IMR-90 (cell line): ENCODE measurements at regions not wholly inside any gene's neighbourhood (a gene's known extent, or its start where the extent isn't known, plus 50 kb on each side); places are given as distances from the start of the nearest gene placed in this dataset.

Experiments
- ATAC-seq: fragments of 200-7000 bp; cut with Tn5 transposase; 2 replicates; pipeline ENCODE4 v1.9.1; 2020; ENCODE audit warnings: low read depth, mild to moderate bottlenecking, moderate library complexity
- BruUV-seq: library from RNA; stranded (reverse); fragments of 400-500 nt; replicated peaks from 2 replicates; lab custom pipeline; 2021; lab: Mats Ljungman, UMichigan
- CTCF ChIA-PET: fragments of 300-600 bp; formaldehyde crosslinking; extraction: SDS; loops from one replicate; lab custom pipeline; 2021; ENCODE audit warnings: antibody characterized with exemption; lab: Yijun Ruan, JAX
- POLR2A ChIA-PET: fragments of 300-600 bp; sonication (Branson Sonifier 250); formaldehyde crosslinking; loops from one replicate; lab custom pipeline; 2022; ENCODE audit warnings: antibody characterized with exemption; ENCODE audit not compliant: unreplicated experiment; lab: Charles Lee
- DNase-seq: peaks from one replicate; pipeline ENCODE4 v3.0.0; 2013
- H2AFZ ChIP-seq: replicated peaks from 2 replicates; pipeline ENCODE3; 2013; ENCODE audit warnings: low read length, mild to moderate bottlenecking; ENCODE audit not compliant: poor library complexity
- H2AK5ac ChIP-seq: 2 replicates; pipeline ENCODE4 v1.6.1; 2013; ENCODE audit warnings: low read depth, low read length, inconsistent platforms
- H2AK9ac ChIP-seq: replicated peaks from 2 replicates; pipeline ENCODE3; 2013; ENCODE audit warnings: mild to moderate bottlenecking, low read depth, low read length, moderate library complexity; ENCODE audit not compliant: poor library complexity
- H2BK120ac ChIP-seq: 2 replicates; pipeline ENCODE4 v1.6.1; 2013; ENCODE audit warnings: low read depth, low read length, inconsistent platforms
- H2BK15ac ChIP-seq: 3 replicates; pipeline ENCODE4 v1.6.1; 2013; ENCODE audit warnings: low read depth, low read length, inconsistent platforms
- H2BK20ac ChIP-seq: 2 replicates; pipeline ENCODE4 v1.6.1; 2013; ENCODE audit warnings: low read depth, mild to moderate bottlenecking, inconsistent platforms, low read length, moderate library complexity
- H2BK5ac ChIP-seq: 2 replicates; pipeline ENCODE4 v1.6.1; 2013; ENCODE audit warnings: mild to moderate bottlenecking, low read depth, low read length, inconsistent platforms; ENCODE audit not compliant: poor library complexity, severe bottlenecking
- H3K14ac ChIP-seq: replicated peaks from 2 replicates; pipeline ENCODE4 v1.6.1; 2013; ENCODE audit warnings: low read depth, low read length, inconsistent platforms
- H3K18ac ChIP-seq: 2 replicates; pipeline ENCODE4 v1.6.1; 2013; ENCODE audit warnings: low read depth, low read length, control low read depth
- H3K23ac ChIP-seq: 2 replicates; pipeline ENCODE4 v1.6.1; 2013; ENCODE audit warnings: low read depth, low read length, inconsistent platforms
- H3K27ac ChIP-seq: 2 replicates; pipeline ENCODE4 v1.5.1; 2013; ENCODE audit warnings: mild to moderate bottlenecking, control low read depth, low read length; ENCODE audit not compliant: insufficient read depth
- H3K27me3 ChIP-seq: 2 replicates; pipeline ENCODE4 v1.6.1; 2013; ENCODE audit warnings: low read length; ENCODE audit not compliant: control insufficient read depth, insufficient read depth
- H3K36me3 ChIP-seq: 2 replicates; pipeline ENCODE4 v1.6.1; 2013; ENCODE audit warnings: low read length, mixed read lengths; ENCODE audit not compliant: control insufficient read depth, insufficient read depth
- H3K4ac ChIP-seq: 2 replicates; pipeline ENCODE4 v1.6.1; 2013; ENCODE audit warnings: low read depth, low read length, inconsistent platforms
- H3K4me1 ChIP-seq: 2 replicates; pipeline ENCODE4 v1.6.1; 2013; ENCODE audit warnings: low read length, mixed read lengths; ENCODE audit not compliant: control insufficient read depth, insufficient read depth
- H3K4me2 ChIP-seq: 2 replicates; pipeline ENCODE4 v1.6.1; 2013; ENCODE audit warnings: low read depth, mild to moderate bottlenecking, control low read depth, low read length, moderate library complexity
- H3K4me3 ChIP-seq: 2 replicates; pipeline ENCODE4 v1.5.1; 2013; ENCODE audit warnings: low read depth, mild to moderate bottlenecking, control low read depth, low read length, moderate library complexity; ENCODE audit not compliant: insufficient read depth
- H3K56ac ChIP-seq: 2 replicates; pipeline ENCODE4 v1.6.1; 2013; ENCODE audit warnings: low read length, inconsistent platforms; ENCODE audit not compliant: insufficient read depth; ENCODE audit errors: extremely low read depth
- H3K79me1 ChIP-seq, 2 experiments: 2 replicates each; pipeline ENCODE4 v1.6.1; 2013; ENCODE audit warnings: low read length in 2 of 2, inconsistent platforms in 1 of 2, low read depth in 1 of 2
- H3K9ac ChIP-seq: 2 replicates; pipeline ENCODE4 v1.6.1; 2013; ENCODE audit warnings: low read depth, low read length, control low read depth
- H3K9me1 ChIP-seq: 2 replicates; pipeline ENCODE4 v1.6.1; 2013; ENCODE audit warnings: low read length, inconsistent platforms; ENCODE audit not compliant: insufficient read depth
- H3K9me3 ChIP-seq: 2 replicates; pipeline ENCODE4 v1.6.1; 2013; ENCODE audit warnings: low read length; ENCODE audit not compliant: control insufficient read depth, insufficient read depth
- H4K20me1 ChIP-seq: 2 replicates; pipeline ENCODE4 v1.6.1; 2013; ENCODE audit warnings: low read length, inconsistent platforms; ENCODE audit not compliant: insufficient read depth
- H4K5ac ChIP-seq: 2 replicates; pipeline ENCODE4 v1.6.1; 2013; ENCODE audit warnings: mild to moderate bottlenecking, low read depth, low read length, control low read depth
- H4K8ac ChIP-seq, 2 experiments: 2 replicates each; pipeline ENCODE4 v1.6.1; 2013; ENCODE audit warnings: low read depth in 2 of 2, low read length in 2 of 2, control low read depth in 1 of 2, inconsistent platforms in 1 of 2
- H4K91ac ChIP-seq: 2 replicates; pipeline ENCODE4 v1.6.1; 2013; ENCODE audit warnings: low read depth, low read length, inconsistent platforms; ENCODE audit not compliant: insufficient read depth
- BHLHE40 ChIP-seq: fragments of 150-350 bp; IDR thresholded peaks from 2 replicates; pipeline ENCODE4 v1.6.1; 2016; ENCODE audit warnings: mild to moderate bottlenecking, low read depth, low read length
- CEBPB ChIP-seq: IDR thresholded peaks from 2 replicates; pipeline ENCODE4 v1.6.1; 2012; ENCODE audit warnings: low read depth, low read length, improper control_type of control experiment
- CHD1 ChIP-seq: IDR thresholded peaks from 2 replicates; pipeline ENCODE4 v1.6.1; 2012; ENCODE audit warnings: low read depth, low read length, improper control_type of control experiment
- FOS ChIP-seq: fragments of 150-350 bp; IDR thresholded peaks from 2 replicates; pipeline ENCODE4 v1.6.1; 2016; ENCODE audit warnings: low read depth, low read length
- MAFK ChIP-seq: IDR thresholded peaks from 2 replicates; pipeline ENCODE4 v1.6.1; 2012; ENCODE audit warnings: low read depth, low read length, improper control_type of control experiment
- MAZ ChIP-seq: IDR thresholded peaks from 2 replicates; pipeline ENCODE4 v1.6.1; 2012; ENCODE audit warnings: low read depth, mild to moderate bottlenecking, low read length, improper control_type of control experiment, moderate library complexity, borderline replicate concordance
- MXI1 ChIP-seq: IDR thresholded peaks from 2 replicates; pipeline ENCODE4 v1.6.1; 2012; ENCODE audit warnings: low read depth, mild to moderate bottlenecking, low read length, moderate library complexity, borderline replicate concordance
- NFE2L2 ChIP-seq: fragments of 150-350 bp; IDR thresholded peaks from 2 replicates; pipeline ENCODE4 v1.6.1; 2016; ENCODE audit warnings: low read depth, mild to moderate bottlenecking, low read length
- POLR2A ChIP-seq: IDR thresholded peaks from 2 replicates; pipeline ENCODE4 v1.6.1; 2012; ENCODE audit warnings: mild to moderate bottlenecking, low read depth, low read length
- RAD21 ChIP-seq: IDR thresholded peaks from 2 replicates; pipeline ENCODE4 v1.6.1; 2012; ENCODE audit warnings: low read length, improper control_type of control experiment
- RCOR1 ChIP-seq: IDR thresholded peaks from 2 replicates; pipeline ENCODE4 v1.6.1; 2012; ENCODE audit warnings: mild to moderate bottlenecking, low read length, improper control_type of control experiment; ENCODE audit not compliant: insufficient replicate concordance
- RFX5 ChIP-seq: IDR thresholded peaks from 2 replicates; pipeline ENCODE4 v1.8.0; 2012; ENCODE audit warnings: low read depth, mild to moderate bottlenecking, low read length, moderate library complexity
- SMC3 ChIP-seq: fragments of 150-350 bp; IDR thresholded peaks from 2 replicates; pipeline ENCODE4 v1.6.1; 2016; ENCODE audit warnings: low read depth, mild to moderate bottlenecking, antibody characterized with exemption, low read length, moderate library complexity
- WGBS, 2 experiments: methylation state at CpG; one replicate each; pipeline versions ENCODE4 v1.1.5 to v1.1.7; 2013; ENCODE audit warnings: missing lambda C conversion rate in 2 of 2; ENCODE audit not compliant: insufficient read length in 1 of 2; ENCODE audit errors: extremely low coverage in 2 of 2; 5-methylcytosine and 5-hydroxymethylcytosine counted together
- dilution Hi-C: fragments of 300-500 bp; cut with HindIII; formaldehyde crosslinking; loops from one replicate; pipeline ENCODE4 v1.14.3; 2018; ENCODE audit warnings: low sequenced_read_pairs; ENCODE audit not compliant: unreplicated experiment
- in situ Hi-C: fragments of 300-500 bp; cut with MboI; formaldehyde crosslinking; loops from 3 replicates; pipeline ENCODE4 v1.14.3; 2019; ENCODE audit warnings: low sequenced_read_pairs, inconsistent platforms, mixed read lengths
- intact Hi-C: fragments of 100-400 bp; cut with micrococcal nuclease; formaldehyde crosslinking; loops from 2 replicates; pipeline ENCODE4 v1.10.0; 2022
- TF ChIP-seq, protein P1 (sequence below): fragments of 150-350 bp; IDR thresholded peaks from 2 replicates; pipeline ENCODE4 v1.6.1; 2016; ENCODE audit warnings: low read depth, mild to moderate bottlenecking, low read length, moderate library complexity, borderline replicate concordance
- TF ChIP-seq, protein P2 (sequence below): fragments of 150-350 bp; IDR thresholded peaks from 2 replicates; pipeline ENCODE4 v1.6.1; 2017; ENCODE audit warnings: mild to moderate bottlenecking, antibody characterized with exemption, low read length, low read depth
- TF ChIP-seq, protein P3 (sequence below): conservative IDR thresholded peaks from 2 replicates; pipeline ENCODE4 v1.5.1; 2012; ENCODE audit warnings: mild to moderate bottlenecking, low read depth, low read length, improper control_type of control experiment

DNA sequence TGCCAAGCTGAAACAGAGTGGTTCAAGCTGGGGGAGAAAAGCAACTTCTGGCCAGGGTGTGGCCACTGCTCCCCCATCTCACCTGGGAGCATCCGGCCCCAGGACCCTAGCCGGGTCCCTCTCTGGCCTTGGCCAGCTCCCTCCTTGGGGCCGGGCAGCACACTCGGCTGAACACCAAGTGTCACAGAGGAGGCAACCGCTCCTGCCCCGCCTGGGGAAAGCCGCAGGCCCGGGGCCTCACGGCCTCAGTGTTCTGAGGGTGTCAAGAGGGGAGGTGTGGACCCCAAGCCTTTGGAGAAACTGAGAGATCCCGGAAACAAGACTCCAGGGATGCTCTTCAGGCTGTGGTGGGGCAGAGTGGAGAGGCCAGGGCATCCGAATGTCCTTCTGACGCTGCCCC is 88.4 kb downstream of the ENGASE start:
- H3K9ac ChIP-seq: no peak overlapping the region
- H3K14ac ChIP-seq: no peak overlapping the region
- H2BK5ac ChIP-seq: no peak overlapping the region
- no peak overlapping the region for H2AFZ ChIP-seq
- H2BK120ac ChIP-seq: no peak overlapping the region
- TF ChIP-seq CEBPB (no peak), BHLHE40 (no peak), FOS (no peak), MAZ (no peak), MXI1 (no peak), SMC3 (no peak), NFE2L2 (no peak), RAD21 (no peak), RCOR1 (no peak), MAFK (no peak), RFX5 (no peak), POLR2A (no peak), CHD1 (no peak)
- TF ChIP-seq, protein P1, sequence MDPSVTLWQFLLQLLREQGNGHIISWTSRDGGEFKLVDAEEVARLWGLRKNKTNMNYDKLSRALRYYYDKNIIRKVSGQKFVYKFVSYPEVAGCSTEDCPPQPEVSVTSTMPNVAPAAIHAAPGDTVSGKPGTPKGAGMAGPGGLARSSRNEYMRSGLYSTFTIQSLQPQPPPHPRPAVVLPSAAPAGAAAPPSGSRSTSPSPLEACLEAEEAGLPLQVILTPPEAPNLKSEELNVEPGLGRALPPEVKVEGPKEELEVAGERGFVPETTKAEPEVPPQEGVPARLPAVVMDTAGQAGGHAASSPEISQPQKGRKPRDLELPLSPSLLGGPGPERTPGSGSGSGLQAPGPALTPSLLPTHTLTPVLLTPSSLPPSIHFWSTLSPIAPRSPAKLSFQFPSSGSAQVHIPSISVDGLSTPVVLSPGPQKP: no peak
- TF ChIP-seq, protein P2, sequence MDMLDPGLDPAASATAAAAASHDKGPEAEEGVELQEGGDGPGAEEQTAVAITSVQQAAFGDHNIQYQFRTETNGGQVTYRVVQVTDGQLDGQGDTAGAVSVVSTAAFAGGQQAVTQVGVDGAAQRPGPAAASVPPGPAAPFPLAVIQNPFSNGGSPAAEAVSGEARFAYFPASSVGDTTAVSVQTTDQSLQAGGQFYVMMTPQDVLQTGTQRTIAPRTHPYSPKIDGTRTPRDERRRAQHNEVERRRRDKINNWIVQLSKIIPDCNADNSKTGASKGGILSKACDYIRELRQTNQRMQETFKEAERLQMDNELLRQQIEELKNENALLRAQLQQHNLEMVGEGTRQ: no peak
- TF ChIP-seq, protein P3, sequence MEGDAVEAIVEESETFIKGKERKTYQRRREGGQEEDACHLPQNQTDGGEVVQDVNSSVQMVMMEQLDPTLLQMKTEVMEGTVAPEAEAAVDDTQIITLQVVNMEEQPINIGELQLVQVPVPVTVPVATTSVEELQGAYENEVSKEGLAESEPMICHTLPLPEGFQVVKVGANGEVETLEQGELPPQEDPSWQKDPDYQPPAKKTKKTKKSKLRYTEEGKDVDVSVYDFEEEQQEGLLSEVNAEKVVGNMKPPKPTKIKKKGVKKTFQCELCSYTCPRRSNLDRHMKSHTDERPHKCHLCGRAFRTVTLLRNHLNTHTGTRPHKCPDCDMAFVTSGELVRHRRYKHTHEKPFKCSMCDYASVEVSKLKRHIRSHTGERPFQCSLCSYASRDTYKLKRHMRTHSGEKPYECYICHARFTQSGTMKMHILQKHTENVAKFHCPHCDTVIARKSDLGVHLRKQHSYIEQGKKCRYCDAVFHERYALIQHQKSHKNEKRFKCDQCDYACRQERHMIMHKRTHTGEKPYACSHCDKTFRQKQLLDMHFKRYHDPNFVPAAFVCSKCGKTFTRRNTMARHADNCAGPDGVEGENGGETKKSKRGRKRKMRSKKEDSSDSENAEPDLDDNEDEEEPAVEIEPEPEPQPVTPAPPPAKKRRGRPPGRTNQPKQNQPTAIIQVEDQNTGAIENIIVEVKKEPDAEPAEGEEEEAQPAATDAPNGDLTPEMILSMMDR: no peak
- ChIA-PET POLR2A (no interaction called here), CTCF (no interaction called here)
- dilution Hi-C loops (no loop called here), intact Hi-C loops (no loop called here), in situ Hi-C loops (no loop called here)
- H3K23ac ChIP-seq: no peak overlapping the region
- WGBS, 2 experiments: 44% methylated on average over 4 of the region's 12 CpGs; no CpG with 5 or more reads in 1 of the 2 experiments
- no peaks in the 10 kb centered on the region for H3K9me1 ChIP-seq
- no peak overlapping the region for H4K5ac ChIP-seq
- H4K8ac ChIP-seq: no peak overlapping the region
- no TSS peak for BruUV-seq
- DNase-seq: no peak
- no peak overlapping the region for H3K27ac ChIP-seq
- no peaks in the 10 kb centered on the region for H3K36me3 ChIP-seq
- H3K27me3 ChIP-seq: peaks cover 23% of the 10 kb centered on the region; the same call in 1 of the 2 replicates
- H2BK20ac ChIP-seq: no peak overlapping the region
- H3K9me3 ChIP-seq: no peaks in the 10 kb centered on the region
- no peak overlapping the region for H3K4ac ChIP-seq
- H2AK9ac ChIP-seq: no peak overlapping the region
- H3K18ac ChIP-seq: no peak overlapping the region
- no peak overlapping the region for H4K91ac ChIP-seq
- no peak overlapping the region for H3K4me3 ChIP-seq
- H4K20me1 ChIP-seq: no peaks in the 10 kb centered on the region; the same call in 1 of the 2 replicates
- no peak overlapping the region for H2AK5ac ChIP-seq
- H3K4me1 ChIP-seq: no peaks in the 10 kb centered on the region
- H3K79me1 ChIP-seq: no peaks in the 10 kb centered on the region
- no peak for ATAC-seq
- no peak overlapping the region for H2BK15ac ChIP-seq
- H3K4me2 ChIP-seq: no peak overlapping the region
- H3K56ac ChIP-seq: no peak overlapping the region
